RWPE2 (cell line): ENCODE measurements at regions not wholly inside any gene's neighbourhood (a gene's known extent, or its start where the extent isn't known, plus 50 kb on each side); places are given as distances from the start of the nearest gene placed in this dataset.
"Not testable (repeated sequence)": the region's sequence is repeated elsewhere in the genome, so short reads cannot be mapped to it uniquely, and the experiment has no call there.

Experiments
- ATAC-seq: fragments of 200-7000 bp; cut with Tn5 transposase; 3 replicates; pipeline ENCODE4 v1.9.1; 2021; ENCODE audit warnings: low read depth
- DNase-seq: peaks from one replicate; pipeline ENCODE4 v3.0.0-alpha.2; 2020; ENCODE audit warnings: low spot score
- H3K27ac ChIP-seq: fragments of 450-650 bp; 2 replicates; pipeline ENCODE4 v1.5.1; 2017; ENCODE audit warnings: mild to moderate bottlenecking; ENCODE audit not compliant: poor library complexity, severe bottlenecking
- H3K27me3 ChIP-seq: fragments of 250-450 bp; sonication (Bioruptor Pico); 2 replicates; pipeline ENCODE4 v1.5.1; 2021; ENCODE audit warnings: mild to moderate bottlenecking, moderate library complexity; ENCODE audit not compliant: insufficient read depth, poor library complexity, severe bottlenecking
- H3K36me3 ChIP-seq: fragments of 250-450 bp; sonication (Bioruptor Pico); 2 replicates; pipeline ENCODE4 v1.5.1; 2020; ENCODE audit warnings: low read depth, mild to moderate bottlenecking, moderate library complexity
- H3K4me1 ChIP-seq: fragments of 250-450 bp; sonication (Bioruptor Pico); 2 replicates; pipeline ENCODE4 v1.5.1; 2021; ENCODE audit warnings: mild to moderate bottlenecking, moderate library complexity; ENCODE audit not compliant: insufficient read depth, poor library complexity, severe bottlenecking
- H3K4me3 ChIP-seq: fragments of 250-450 bp; sonication (Bioruptor Pico); 2 replicates; pipeline ENCODE4 v1.5.1; 2021; ENCODE audit warnings: mild to moderate bottlenecking, moderate library complexity; ENCODE audit not compliant: severe bottlenecking
- H3K9me3 ChIP-seq: fragments of 250-450 bp; sonication (Bioruptor Pico); 2 replicates; pipeline ENCODE4 v1.5.1; 2021; ENCODE audit warnings: mild to moderate bottlenecking, moderate library complexity; ENCODE audit not compliant: severe bottlenecking
- TF ChIP-seq, protein P1 (sequence below): fragments of 450-650 bp; IDR thresholded peaks from one replicate; pipeline ENCODE4 v1.5.1; 2017; ENCODE audit warnings: mild to moderate bottlenecking, moderate library complexity; ENCODE audit not compliant: poor library complexity, severe bottlenecking

DNA sequence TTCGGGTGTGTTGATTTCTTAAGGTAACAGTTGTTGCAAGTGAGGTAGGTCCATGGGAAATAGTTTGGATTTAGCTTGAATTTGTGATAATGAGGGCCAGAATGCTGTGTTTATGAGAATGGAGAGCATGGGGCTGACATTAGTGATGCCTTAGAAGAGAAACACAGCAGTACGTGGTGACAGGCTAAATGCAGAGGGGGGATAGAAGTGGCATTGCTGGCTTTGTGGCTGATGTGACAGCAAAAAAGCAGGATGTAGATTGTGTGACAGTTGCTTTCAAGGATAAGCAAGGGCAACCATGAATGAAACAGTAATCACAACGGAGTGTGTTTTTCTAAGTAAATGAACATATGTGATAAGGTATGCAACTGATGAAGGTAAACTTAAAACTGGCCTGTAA is 103.4 kb upstream of the SGCD start:
- Histone ChIP-seq H3K27ac (no peak overlapping the region), H3K27me3 (no peaks in the 10 kb centered on the region), H3K36me3 (no peaks in the 10 kb centered on the region), H3K9me3 (no peaks in the 10 kb centered on the region), H3K4me1 (no peaks in the 10 kb centered on the region), H3K4me3 (no peak overlapping the region)
- TF ChIP-seq, protein P1, sequence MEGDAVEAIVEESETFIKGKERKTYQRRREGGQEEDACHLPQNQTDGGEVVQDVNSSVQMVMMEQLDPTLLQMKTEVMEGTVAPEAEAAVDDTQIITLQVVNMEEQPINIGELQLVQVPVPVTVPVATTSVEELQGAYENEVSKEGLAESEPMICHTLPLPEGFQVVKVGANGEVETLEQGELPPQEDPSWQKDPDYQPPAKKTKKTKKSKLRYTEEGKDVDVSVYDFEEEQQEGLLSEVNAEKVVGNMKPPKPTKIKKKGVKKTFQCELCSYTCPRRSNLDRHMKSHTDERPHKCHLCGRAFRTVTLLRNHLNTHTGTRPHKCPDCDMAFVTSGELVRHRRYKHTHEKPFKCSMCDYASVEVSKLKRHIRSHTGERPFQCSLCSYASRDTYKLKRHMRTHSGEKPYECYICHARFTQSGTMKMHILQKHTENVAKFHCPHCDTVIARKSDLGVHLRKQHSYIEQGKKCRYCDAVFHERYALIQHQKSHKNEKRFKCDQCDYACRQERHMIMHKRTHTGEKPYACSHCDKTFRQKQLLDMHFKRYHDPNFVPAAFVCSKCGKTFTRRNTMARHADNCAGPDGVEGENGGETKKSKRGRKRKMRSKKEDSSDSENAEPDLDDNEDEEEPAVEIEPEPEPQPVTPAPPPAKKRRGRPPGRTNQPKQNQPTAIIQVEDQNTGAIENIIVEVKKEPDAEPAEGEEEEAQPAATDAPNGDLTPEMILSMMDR = no peak
- no peak for DNase-seq
- ATAC-seq = no peak

DNA sequence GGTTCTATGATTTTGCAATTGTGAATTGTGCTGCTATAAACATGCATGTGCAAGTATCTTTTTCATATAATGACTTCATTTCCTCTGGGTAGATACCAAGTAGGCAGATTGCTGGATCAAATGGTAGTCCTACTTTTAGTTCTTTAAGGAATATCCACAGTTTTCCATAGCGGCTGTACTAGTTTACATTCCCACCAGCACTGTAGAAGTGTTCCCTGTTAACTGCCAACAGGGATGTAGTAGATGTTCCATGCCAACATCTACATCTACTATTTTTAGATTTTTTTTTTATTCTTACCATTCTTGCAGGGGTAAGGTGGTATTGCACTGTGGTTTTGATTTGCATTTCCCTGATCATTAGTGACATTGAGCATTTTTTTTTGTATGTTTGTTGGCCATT is 100.5 kb upstream of the SGCD start:
- not testable (repeated sequence) for ATAC-seq, H3K9me3 ChIP-seq, H3K4me1 ChIP-seq, H3K36me3 ChIP-seq, H3K27me3 ChIP-seq, DNase-seq, H3K4me3 ChIP-seq, H3K27ac ChIP-seq

- Histone ChIP-seq H3K9me3 (peaks cover 3% of the 10 kb centered on the region), H3K4me3 (no peak overlapping the region), H3K4me1 (no peaks in the 10 kb centered on the region), H3K27me3 (no peaks in the 10 kb centered on the region), H3K36me3 (no peaks in the 10 kb centered on the region), H3K27ac (no peak overlapping the region)
- TF ChIP-seq, protein P1 = no peak
- no peak for DNase-seq
- no peak for ATAC-seq
These were observed 96.1 kb upstream of the SGCD start for GRCh38 chr5:156230887-156231286.

DNA sequence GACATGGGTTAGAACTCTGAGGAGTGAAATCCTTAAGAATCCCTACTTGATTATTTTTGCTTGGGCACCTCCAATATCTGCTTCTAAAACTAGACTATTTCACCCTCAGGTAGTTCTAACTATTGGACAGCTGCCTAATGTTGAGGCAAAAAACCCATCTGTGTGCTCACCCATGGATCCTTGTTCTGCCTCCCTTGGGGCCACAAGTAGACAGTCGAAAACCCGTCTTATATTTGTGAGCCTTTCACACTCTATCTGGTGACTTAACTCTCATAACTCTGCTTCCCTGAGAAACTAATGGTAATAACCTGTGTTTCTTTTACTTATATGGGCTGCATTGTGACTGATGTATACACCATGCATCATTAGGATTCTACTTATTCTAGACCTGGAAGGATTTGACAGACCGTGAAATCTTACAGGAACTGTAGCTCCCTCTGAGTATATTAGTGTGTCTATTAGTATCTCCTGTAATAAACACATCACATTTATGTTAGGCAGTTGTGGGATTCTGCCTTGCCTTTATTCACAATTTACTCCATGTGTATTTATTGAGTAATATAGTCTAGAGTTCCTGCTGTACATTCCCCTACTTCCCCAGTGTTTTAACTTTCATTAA is 94.6 kb upstream of the SGCD start:
- DNase-seq = no peak
- no peaks in the 10 kb centered on the region for H3K36me3 ChIP-seq
- no peak for ATAC-seq
- no peaks in the 10 kb centered on the region for H3K4me1 ChIP-seq
- peaks cover 3% of the 10 kb centered on the region for H3K9me3 ChIP-seq
- no peak overlapping the region for H3K27ac ChIP-seq
- H3K4me3 ChIP-seq = no peak overlapping the region
- H3K27me3 ChIP-seq = no peaks in the 10 kb centered on the region
- TF ChIP-seq, protein P1 = no peak

DNA sequence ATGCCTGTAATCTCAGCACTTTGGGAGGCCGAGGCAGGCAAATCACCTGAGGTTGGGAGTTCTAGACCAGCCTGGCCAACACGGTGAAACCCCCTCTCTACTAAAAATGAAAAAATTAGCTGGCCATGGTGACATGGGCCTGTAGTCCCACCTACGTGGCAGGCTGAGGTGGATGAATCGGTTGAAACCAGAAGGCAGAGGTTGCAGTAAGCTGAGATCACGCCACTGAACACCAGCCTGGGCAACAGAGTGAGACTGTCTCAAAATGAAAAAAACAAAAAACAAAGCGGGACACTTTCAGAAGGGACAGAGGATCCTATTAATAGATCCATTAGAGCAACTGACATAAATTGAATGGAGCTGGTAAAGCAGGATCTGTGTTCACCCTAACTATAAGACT is 89.6 kb upstream of the SGCD start:
- Histone ChIP-seq H3K27me3 (peaks cover 6% of the 10 kb centered on the region), H3K27ac (no peak overlapping the region), H3K36me3 (no peaks in the 10 kb centered on the region), H3K4me3 (no peak overlapping the region), H3K4me1 (no peaks in the 10 kb centered on the region), H3K9me3 (peaks cover 2% of the 10 kb centered on the region)
- TF ChIP-seq, protein P1 = no peak
- DNase-seq (no peak), ATAC-seq (no peak)
